ENCODE measurements at regions not wholly inside any gene's neighbourhood (a gene's known extent, or its start where the extent isn't known, plus 50 kb on each side); places are given as distances from the start of the nearest gene placed in this dataset.

DNA sequence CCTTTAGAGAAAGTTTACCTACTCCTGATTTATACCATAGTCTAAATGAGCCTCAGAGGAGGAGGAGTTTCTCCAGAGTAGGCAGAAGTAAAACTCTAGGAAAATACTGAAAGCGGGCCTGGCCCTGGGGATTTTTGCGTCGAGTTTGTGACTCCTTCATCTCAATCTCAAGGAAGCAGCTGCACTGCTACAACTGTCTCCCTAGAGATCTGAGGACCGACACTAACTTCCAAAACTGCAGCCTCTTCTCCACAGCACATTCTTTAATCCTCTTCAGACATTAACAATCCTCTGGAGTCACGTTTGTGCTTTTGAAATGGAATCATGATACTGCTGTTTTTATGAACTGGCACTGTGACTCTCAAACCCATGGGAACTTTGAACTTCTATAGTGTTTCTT, 281.4 kb downstream of the KCNS3 start:
- Histone ChIP-seq H3K4me1 (replicated peaks) (no peaks in the 10 kb centered on the region), H3K27me3 (replicated peaks; ENCODE audit: insufficient read depth) (no peaks in the 10 kb centered on the region), H3K4me3 (no peak overlapping the region), H3K27ac (no peak overlapping the region), H3K9me3 (no peaks in the 10 kb centered on the region), H3K36me3 (no peaks in the 10 kb centered on the region)
- DNase-seq (ENCODE audit: low spot score): no peak
- intact Hi-C loops (cut with DNase I): no loop called here
- WGBS: 48% methylated on average over 5 of the region's 5 CpGs
- TF ChIP-seq POLR2A (IDR thresholded peaks at IDR 0.05): no peak
- TF ChIP-seq CTCF (IDR thresholded peaks at IDR 0.05): no peak
- no peak for TF ChIP-seq POLR2AphosphoS5 (IDR thresholded peaks at IDR 0.05)

DNA sequence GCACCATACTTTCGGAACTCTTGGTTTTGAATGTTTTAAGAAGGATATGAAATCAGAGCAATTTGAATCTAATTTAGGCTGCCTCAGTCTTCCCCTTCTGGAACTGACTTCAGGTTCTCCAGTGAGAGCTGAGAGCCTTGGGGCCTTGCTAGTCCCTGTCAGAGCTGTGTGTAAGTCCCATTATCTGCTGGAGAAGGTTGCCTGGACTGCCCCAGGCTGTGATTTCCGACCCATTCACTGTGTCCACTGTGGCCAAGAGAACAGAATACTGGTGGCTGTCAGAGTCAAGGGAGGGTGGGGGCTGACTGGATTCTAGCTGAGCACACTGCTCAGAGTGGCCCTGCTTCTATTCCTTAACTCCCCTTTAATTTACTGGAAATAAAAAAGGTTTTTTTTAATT, 278.0 kb downstream of the KCNS3 start:
- Histone ChIP-seq H3K4me3 (no peak overlapping the region), H3K36me3 (no peaks in the 10 kb centered on the region), H3K4me1 (replicated peaks) (no peaks in the 10 kb centered on the region), H3K9me3 (no peaks in the 10 kb centered on the region), H3K27ac (no peak overlapping the region), H3K27me3 (replicated peaks; ENCODE audit: insufficient read depth) (no peaks in the 10 kb centered on the region)
- intact Hi-C loops (cut with DNase I): no loop called here
- WGBS: 86% methylated on average over 2 of the region's 2 CpGs
- TF ChIP-seq CTCF (IDR thresholded peaks at IDR 0.05) (no peak), POLR2AphosphoS5 (IDR thresholded peaks at IDR 0.05) (no peak), POLR2A (IDR thresholded peaks at IDR 0.05) (no peak)
- DNase-seq (ENCODE audit: low spot score): no peak

DNA sequence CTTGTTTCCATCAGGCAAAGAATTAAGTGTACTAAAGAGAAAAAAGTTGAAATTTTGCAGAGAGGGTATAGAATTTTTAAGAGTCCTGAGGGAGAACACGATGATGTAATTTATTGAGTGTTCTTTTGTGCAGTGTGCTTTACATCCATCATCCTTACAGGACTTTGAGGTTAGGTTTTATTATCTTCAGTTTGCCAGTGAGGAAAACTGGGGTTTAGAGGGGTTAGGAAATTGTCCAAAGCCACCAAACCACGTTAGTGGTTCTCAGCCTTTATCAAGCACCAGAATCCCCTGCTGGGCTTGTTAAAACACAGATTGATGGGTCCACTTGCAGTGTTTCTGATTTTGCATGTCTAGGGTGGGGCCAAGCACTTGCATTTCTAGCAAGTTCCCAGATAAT, 277.5 kb downstream of the KCNS3 start:
- intact Hi-C loops (cut with DNase I): no loop called here
- DNase-seq (ENCODE audit: low spot score): no peak
- Histone ChIP-seq H3K4me1 (replicated peaks) (no peaks in the 10 kb centered on the region), H3K27me3 (replicated peaks; ENCODE audit: insufficient read depth) (no peaks in the 10 kb centered on the region), H3K9me3 (no peaks in the 10 kb centered on the region), H3K4me3 (no peak overlapping the region), H3K27ac (no peak overlapping the region), H3K36me3 (no peaks in the 10 kb centered on the region)
- WGBS: 43% methylated on average over 2 of the region's 2 CpGs
- TF ChIP-seq POLR2AphosphoS5 (IDR thresholded peaks at IDR 0.05) (no peak), CTCF (IDR thresholded peaks at IDR 0.05) (no peak), POLR2A (IDR thresholded peaks at IDR 0.05) (no peak)

DNA sequence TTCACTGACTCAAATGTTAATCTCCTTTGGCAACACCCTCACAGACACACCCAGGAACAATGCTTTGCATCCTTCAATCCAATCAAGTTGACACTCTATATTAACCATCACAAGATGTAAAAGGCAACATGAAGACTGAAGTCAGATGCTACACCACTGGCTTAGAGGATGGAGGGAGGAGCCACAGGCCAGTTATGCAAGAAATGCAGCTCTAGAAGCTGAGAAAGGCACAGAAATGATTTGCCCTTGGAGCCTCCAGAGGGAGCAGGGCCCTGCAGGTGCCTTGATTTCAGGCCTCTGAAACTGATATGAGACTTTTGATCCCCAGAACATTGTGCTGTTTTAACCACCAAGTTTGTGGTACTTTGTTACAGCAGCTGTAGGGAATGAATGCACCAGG, 276.3 kb downstream of the KCNS3 start:
- no peaks in the 10 kb centered on the region for H3K4me1 ChIP-seq (replicated peaks)
- no peak for DNase-seq (ENCODE audit: low spot score)
- no peaks in the 10 kb centered on the region for H3K27me3 ChIP-seq (replicated peaks; ENCODE audit: insufficient read depth)
- TF ChIP-seq POLR2A (IDR thresholded peaks at IDR 0.05) (no peak), CTCF (IDR thresholded peaks at IDR 0.05) (no peak), POLR2AphosphoS5 (IDR thresholded peaks at IDR 0.05) (no peak)
- no peaks in the 10 kb centered on the region for H3K9me3 ChIP-seq
- intact Hi-C loops (cut with DNase I): no loop called here
- no peaks in the 10 kb centered on the region for H3K36me3 ChIP-seq
- no peak overlapping the region for H3K4me3 ChIP-seq
- no peak overlapping the region for H3K27ac ChIP-seq

DNA sequence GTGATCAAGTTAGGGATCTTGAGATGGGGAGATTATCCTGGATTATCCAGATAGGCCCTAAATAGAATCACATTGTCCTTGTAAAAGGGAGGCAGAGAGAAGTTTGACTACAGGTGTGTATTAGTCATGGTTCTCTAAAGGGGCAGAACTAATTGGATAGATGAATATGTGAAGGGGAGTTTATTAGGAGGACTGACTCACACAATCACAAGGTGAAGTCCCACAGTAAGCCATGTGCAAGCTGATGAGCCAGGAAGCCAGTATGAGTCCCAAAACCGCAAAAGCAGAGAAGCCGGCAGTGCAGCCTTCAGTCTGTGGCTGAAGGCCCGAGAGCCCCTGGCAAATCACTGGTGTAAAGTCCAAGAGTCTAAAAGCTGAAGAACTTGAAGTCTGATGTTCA, 275.8 kb downstream of the KCNS3 start:
- no peak overlapping the region for H3K4me3 ChIP-seq
- H3K27me3 ChIP-seq (replicated peaks; ENCODE audit: insufficient read depth): no peaks in the 10 kb centered on the region
- no peaks in the 10 kb centered on the region for H3K36me3 ChIP-seq
- H3K9me3 ChIP-seq: no peaks in the 10 kb centered on the region
- intact Hi-C loops (cut with DNase I): no loop called here
- no peak for DNase-seq (ENCODE audit: low spot score)
- H3K4me1 ChIP-seq (replicated peaks): no peaks in the 10 kb centered on the region
- no peak overlapping the region for H3K27ac ChIP-seq
- TF ChIP-seq POLR2AphosphoS5 (IDR thresholded peaks at IDR 0.05): no peak
- no peak for TF ChIP-seq POLR2A (IDR thresholded peaks at IDR 0.05)
- TF ChIP-seq CTCF (IDR thresholded peaks at IDR 0.05): no peak
- 90% methylated on average over 3 of the region's 3 CpGs for WGBS
